ENCODE measurements at regions not wholly inside any gene's neighbourhood (a gene's known extent, or its start where the extent isn't known, plus 50 kb on each side); places are given as distances from the start of the nearest gene placed in this dataset.

DNA sequence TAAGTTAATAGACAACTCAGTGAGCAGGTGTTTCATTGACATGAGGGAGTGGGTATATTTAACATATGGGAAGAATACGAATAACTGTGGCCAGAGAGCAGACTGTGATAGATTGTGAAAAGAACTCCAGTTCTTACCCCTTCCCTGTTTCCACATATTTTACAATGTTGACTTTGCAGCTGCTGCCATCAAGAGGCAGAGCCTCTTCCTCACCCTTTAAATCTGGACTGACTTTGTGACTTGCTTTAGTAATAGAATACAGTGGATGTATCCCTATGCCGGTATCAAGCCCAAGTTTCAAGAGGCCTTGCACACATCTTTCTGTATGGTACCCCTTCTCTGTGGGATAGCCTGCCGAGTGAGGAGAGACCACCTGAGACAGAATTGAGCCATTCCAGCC lies 356.7 kb downstream of the ETNK1 start:
- DNase-seq: no peak
- Mint-ChIP-seq H3K4me3 (no peak overlapping the region), H3K4me1 (no peaks in the 10 kb centered on the region), H3K27me3 (no peaks in the 10 kb centered on the region), H3K27ac (peak overlapping the region in 1 of 2 donors; percentile 80), H3K9me3 (no peaks in the 10 kb centered on the region)
- no peak for ATAC-seq

DNA sequence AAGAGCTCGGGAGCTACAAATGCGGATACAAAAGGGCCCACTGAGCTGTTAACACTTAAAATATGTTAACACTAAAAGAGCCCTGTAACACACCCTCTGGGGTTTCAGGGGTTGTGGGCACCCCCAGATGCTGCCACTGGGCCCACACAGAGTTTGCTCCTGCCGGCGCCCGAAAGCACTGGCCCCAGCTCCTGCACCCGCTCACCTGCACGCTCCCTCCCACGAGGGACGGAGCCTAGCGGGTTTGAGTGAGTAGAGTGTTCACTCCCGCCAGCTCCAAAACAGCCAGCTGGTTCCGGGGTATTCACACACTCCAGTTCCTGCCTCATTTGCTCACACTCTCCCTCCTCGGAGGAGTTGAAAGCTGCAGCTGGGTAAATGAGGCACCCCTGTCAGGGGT lies 357.7 kb downstream of the ETNK1 start:
- DNase-seq: no peak

DNA sequence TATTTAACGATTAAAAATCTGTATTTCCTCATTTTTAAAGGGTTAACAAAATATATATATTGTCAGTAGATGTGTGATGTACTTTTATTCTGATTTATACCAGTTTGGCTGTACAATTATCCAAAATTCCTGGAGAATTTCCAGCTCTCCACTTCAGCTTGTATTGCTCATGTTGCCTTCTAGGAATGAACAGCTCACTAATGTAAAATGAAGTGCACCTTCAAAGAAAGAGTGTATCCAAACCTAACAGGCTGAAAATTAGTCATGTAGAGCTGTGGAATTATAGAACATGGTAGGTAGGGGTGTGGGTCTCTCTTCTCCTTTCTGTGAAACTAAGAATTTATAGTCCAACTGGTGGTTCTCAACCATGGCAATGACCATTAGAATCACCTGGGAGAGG lies 362.0 kb downstream of the ETNK1 start:
- Mint-ChIP-seq H3K27me3 (no peaks in the 10 kb centered on the region), H3K9me3 (peaks cover 0 to 9% of the 10 kb centered on the region in 2 donors), H3K4me3 (no peak overlapping the region), H3K4me1 (no peaks in the 10 kb centered on the region), H3K27ac (no peak overlapping the region)
- ATAC-seq (no peak), DNase-seq (no peak)

More for the DNA sequence above, 357.7 kb downstream of the ETNK1 start:
- Mint-ChIP-seq H3K4me1 (no peaks in the 10 kb centered on the region), H3K27me3 (no peaks in the 10 kb centered on the region), H3K9me3 (no peaks in the 10 kb centered on the region), H3K27ac (no peak overlapping the region), H3K4me3 (no peak overlapping the region)
- ATAC-seq: no peak

DNA sequence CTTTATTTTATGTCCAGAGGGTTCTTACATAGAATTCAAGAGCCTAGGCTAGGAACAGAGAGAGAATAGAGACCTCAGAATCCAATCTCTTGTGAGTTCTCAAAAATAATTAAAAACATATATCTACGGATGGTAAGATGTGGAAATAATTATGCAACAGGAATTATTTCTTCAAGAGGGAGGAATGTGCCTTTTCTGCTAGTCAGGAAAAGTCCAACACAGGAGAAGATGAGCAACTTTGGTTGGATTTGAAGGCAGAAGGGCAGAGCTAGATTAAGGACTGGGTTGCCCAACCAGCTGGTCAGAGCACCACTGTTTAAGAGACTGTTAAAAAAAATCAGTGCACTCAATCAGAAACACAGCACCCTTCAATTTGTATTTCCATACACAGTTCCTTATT lies 365.5 kb downstream of the ETNK1 start:
- ATAC-seq (no peak), DNase-seq (no peak)
- H3K27ac Mint-ChIP-seq: no peak overlapping the region
- H3K4me1 Mint-ChIP-seq: no peaks in the 10 kb centered on the region
- peaks cover 0 to 9% of the 10 kb centered on the region in 2 donors for H3K9me3 Mint-ChIP-seq
- no peaks in the 10 kb centered on the region for H3K27me3 Mint-ChIP-seq
- no peak overlapping the region for H3K4me3 Mint-ChIP-seq

DNA sequence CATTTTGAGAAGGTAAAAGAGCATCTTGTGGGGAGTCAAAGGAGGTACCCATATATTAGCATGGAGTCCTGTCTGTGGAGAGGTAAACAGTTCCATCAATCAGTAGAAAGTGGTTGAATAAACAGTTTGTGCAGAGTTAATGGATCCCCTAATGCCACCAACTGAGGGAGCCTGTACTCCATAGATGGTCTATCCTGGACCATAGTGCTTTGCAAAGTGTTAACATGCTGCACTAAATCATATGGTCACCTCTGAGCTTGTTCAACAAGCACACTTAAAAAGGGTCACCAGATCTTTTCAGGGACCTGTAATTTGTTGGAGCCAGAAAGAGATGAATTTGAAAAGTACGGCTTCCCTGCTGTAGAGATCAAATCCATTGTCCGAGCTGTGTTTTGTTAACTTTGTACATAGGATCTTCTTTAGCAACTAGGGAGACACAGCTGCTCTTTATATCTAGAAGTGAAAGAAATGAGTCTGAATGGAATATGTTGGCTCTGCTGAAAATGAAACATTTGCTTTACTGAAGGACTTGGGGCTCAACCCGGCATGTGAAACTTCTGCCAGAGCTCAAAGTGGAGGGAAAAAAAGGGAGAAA lies 366.4 kb downstream of the ETNK1 start:
- Mint-ChIP-seq H3K4me1 (no peaks in the 10 kb centered on the region), H3K27me3 (no peaks in the 10 kb centered on the region), H3K4me3 (no peak overlapping the region), H3K27ac (no peak overlapping the region), H3K9me3 (peaks cover 0 to 9% of the 10 kb centered on the region in 2 donors)
- DNase-seq (no peak), ATAC-seq (no peak)

DNA sequence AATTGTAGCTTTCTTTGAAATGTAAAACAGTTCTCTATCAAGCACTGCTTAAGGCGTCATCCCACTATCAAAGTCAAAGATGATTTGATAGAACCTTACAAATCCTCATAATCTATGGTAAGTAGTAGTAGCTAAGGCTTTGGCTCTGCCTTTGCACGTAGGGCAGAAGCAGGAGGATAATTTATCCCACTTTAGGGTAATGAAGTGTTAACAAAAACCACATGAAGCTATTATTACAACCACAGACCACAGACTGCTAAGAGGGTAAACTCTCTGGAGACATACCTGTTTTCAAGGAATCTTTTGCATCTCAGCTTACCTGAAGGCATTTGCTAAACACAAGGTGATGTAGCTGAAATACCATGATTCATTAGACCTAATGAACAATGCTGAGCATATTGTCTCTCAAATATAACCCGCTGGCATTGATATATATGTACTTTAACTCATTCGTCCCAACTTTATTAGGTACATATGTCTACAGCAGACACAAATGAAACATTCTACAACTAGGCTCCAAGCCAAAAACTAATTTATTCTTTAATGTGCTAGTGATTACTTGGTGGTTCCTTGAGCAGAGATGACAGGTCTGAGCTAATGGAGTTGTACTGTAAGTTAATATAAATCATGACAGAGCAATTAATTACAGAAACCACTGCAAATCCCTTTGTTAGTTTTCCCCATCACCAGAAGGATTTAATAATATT lies 368.8 kb downstream of the ETNK1 start:
- no peak overlapping the region for H3K4me3 Mint-ChIP-seq
- H3K4me1 Mint-ChIP-seq: no peaks in the 10 kb centered on the region
- DNase-seq (no peak), ATAC-seq (no peak)
- H3K9me3 Mint-ChIP-seq: no peaks in the 10 kb centered on the region
- no peaks in the 10 kb centered on the region for H3K27me3 Mint-ChIP-seq
- no peak overlapping the region for H3K27ac Mint-ChIP-seq

DNA sequence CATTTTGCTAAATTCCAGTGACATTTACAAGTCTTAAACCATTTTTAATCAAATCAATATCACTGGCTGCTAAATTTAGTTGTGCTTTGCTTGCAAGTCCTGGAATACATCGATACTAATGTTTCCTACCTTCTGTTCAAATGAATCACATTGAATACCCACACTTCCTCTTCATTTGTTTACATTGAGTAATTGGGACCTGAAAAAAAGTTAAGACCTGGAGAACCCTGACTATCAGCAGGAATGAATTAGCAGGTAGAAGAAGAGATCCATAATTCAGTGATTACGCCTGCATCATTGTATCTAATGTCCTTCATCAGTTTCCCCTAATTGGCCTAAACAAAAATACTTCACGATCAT lies 369.3 kb downstream of the ETNK1 start:
- no peak for ATAC-seq
- no peak overlapping the region for H3K27ac Mint-ChIP-seq
- no peaks in the 10 kb centered on the region for H3K9me3 Mint-ChIP-seq
- no peak overlapping the region for H3K4me3 Mint-ChIP-seq
- H3K4me1 Mint-ChIP-seq: no peaks in the 10 kb centered on the region
- no peak for DNase-seq
- no peaks in the 10 kb centered on the region for H3K27me3 Mint-ChIP-seq

DNA sequence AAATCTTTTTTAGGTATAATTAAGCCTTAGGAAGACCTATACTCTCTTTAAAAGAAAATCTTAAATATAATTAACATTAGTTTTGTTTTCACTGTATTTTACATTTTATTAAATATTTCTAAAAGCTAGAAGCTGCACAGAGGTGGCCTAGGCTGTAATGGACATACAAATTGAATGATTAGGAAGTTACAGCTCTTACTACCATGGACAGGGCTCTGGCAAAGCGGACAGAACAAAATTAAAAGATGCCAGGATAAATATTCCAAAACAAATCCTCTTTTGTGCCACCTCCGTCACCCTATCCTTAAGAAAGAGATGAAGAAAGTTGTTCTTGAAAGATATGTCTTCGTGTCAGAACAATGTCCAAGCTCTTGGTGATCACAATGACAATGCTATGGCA lies 376.5 kb downstream of the ETNK1 start:
- no peaks in the 10 kb centered on the region for H3K4me1 Mint-ChIP-seq
- no peaks in the 10 kb centered on the region for H3K9me3 Mint-ChIP-seq
- H3K27me3 Mint-ChIP-seq: no peaks in the 10 kb centered on the region
- DNase-seq: no peak
- no peak overlapping the region for H3K27ac Mint-ChIP-seq
- no peak for ATAC-seq
- H3K4me3 Mint-ChIP-seq: no peak overlapping the region

DNA sequence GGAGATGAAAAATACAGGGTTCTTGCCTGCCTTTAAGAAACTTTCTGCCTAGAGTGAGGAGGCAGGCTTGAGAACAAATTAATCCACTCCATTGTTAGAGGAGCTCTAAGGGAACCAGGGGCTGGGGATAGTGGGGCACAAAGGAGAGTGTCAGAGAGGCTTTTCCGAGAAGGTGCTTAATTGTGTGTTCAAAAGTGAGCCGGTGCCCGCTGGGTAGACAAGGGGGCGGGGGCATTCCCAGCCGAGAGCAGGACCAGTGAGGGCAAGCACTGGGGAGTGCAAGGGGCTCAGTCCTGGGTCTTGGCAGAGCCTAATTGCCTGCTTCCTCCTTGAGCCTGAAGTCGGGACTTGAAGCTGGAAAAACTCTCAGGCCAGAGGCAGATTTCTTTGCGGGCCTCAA lies 377.4 kb downstream of the ETNK1 start:
- no peaks in the 10 kb centered on the region for H3K9me3 Mint-ChIP-seq
- H3K4me1 Mint-ChIP-seq: no peaks in the 10 kb centered on the region
- no peak overlapping the region for H3K4me3 Mint-ChIP-seq
- H3K27me3 Mint-ChIP-seq: no peaks in the 10 kb centered on the region
- ATAC-seq: no peak
- no peak for DNase-seq
- H3K27ac Mint-ChIP-seq: no peak overlapping the region

DNA sequence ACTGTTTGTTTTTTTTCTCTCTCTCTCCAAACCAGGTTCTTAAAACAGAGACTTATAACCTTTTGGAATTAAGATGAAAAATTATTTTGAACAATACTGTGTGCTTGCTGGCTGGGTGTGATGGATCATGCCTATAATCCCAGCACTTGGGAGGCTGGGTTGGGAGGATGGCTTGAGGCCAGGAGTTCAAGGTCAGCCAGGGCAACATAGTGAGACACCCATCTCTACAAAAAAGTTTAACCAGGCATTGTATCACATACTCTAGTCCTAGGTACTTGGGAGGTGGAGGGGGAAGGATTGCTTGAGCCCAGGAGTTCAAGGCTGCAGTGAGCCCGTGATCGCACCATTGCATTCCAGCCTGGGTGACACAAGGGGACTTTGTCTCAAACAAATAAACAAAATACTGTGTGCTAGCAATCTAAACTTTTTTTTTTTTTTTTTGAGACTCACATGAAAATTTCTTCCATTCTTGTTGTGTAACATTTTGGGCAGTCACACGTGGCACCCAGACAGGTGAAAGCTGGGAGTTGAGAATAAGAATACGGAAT lies 379.6 kb downstream of the ETNK1 start:
- ATAC-seq (no peak), DNase-seq (no peak)
- H3K27ac Mint-ChIP-seq: no peak overlapping the region
- no peaks in the 10 kb centered on the region for H3K27me3 Mint-ChIP-seq
- no peaks in the 10 kb centered on the region for H3K9me3 Mint-ChIP-seq
- no peaks in the 10 kb centered on the region for H3K4me1 Mint-ChIP-seq
- no peak overlapping the region for H3K4me3 Mint-ChIP-seq

DNA sequence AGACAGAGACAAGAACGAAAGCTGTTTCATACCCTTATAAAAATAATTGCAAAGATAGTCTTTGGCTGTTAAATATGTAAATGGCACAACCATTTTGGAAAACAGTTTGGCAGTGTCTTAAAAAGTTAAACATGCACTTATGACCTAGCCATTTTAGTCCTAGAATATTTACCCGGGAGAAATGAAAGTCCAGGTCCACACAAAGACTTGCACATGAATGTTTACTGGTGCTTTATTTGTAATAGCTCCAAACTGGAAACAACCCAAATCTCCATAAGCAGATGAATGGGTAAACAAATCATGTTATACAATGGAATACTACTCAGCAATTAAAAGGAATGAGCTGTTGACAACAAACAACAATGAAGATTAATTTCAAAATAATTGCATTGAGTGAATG lies 380.4 kb downstream of the ETNK1 start:
- H3K9me3 Mint-ChIP-seq: no peaks in the 10 kb centered on the region
- H3K4me3 Mint-ChIP-seq: no peak overlapping the region
- H3K4me1 Mint-ChIP-seq: no peaks in the 10 kb centered on the region
- no peaks in the 10 kb centered on the region for H3K27me3 Mint-ChIP-seq
- DNase-seq (no peak), ATAC-seq (no peak)
- no peak overlapping the region for H3K27ac Mint-ChIP-seq

DNA sequence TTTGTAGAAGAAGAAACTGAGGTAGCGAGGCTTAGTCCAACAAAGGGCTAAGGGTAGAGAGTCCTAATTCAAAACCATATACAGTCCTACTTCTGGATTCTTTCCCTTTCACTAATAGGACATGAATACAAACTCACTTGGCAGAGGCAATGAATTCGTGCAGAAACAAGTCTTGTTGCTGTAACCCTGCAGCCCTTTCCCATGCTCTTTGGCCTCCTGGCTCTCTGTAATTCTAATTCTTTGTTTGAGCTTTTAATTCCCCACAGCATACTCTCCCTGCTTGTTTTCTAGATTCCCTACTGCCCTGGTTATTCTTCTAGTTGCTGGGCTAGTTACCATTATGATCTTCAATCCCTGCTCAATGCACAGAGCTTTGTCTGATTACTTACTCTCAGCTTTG lies 381.4 kb downstream of the ETNK1 start:
- no peak for ATAC-seq

DNA sequence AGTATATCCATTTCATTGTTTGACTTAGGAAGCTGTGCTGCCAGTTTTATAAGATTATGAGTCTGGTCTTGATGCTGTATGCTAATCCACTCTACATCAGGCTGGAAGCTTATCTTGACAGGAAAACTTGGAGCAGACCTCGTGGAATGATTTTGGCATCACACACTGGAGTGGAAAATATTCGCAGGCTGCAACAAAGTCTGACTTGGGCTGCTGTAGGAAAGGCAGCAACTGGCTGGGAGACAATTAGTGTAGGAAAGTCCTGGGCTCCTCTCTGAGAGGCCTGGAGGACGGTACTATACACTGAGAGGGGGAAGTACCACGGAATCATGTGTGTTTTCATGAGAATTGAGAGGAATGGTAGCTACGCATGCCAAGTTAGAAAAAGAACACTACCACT lies 383.7 kb downstream of the ETNK1 start:
- H3K27me3 Mint-ChIP-seq: no peaks in the 10 kb centered on the region
- no peaks in the 10 kb centered on the region for H3K4me1 Mint-ChIP-seq
- no peak overlapping the region for H3K4me3 Mint-ChIP-seq
- DNase-seq: no peak
- H3K27ac Mint-ChIP-seq: no peak overlapping the region
- ATAC-seq: no peak
- peaks cover 0 to 4% of the 10 kb centered on the region in 2 donors for H3K9me3 Mint-ChIP-seq

More for the DNA sequence above, 381.4 kb downstream of the ETNK1 start:
- Mint-ChIP-seq H3K4me3 (no peak overlapping the region), H3K4me1 (no peaks in the 10 kb centered on the region), H3K27me3 (no peaks in the 10 kb centered on the region), H3K27ac (no peak overlapping the region), H3K9me3 (no peaks in the 10 kb centered on the region)
- no peak for DNase-seq

DNA sequence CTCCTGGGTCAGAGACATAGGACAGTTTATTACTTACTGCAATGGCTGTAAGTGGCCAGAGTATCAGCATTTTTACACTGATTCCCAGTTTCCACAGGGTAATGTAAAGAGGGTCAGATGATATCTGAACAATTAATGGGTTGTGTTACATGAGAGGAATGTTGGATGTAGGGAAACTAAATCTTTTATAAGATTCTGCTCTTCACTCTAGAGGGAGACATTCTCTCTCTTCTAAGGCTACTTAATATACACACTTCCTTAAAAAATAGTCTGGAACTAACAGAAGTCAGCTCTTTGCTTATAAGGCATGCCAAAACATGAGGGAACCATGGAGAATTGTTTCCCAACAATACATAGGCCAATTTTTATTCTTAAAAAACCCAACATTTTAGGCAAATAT lies 389.8 kb downstream of the ETNK1 start:
- Mint-ChIP-seq H3K27me3 (no peaks in the 10 kb centered on the region), H3K27ac (no peak overlapping the region), H3K4me1 (no peaks in the 10 kb centered on the region), H3K9me3 (peaks cover 0 to 5% of the 10 kb centered on the region in 2 donors), H3K4me3 (no peak overlapping the region)
- ATAC-seq: no peak
- DNase-seq: no peak

DNA sequence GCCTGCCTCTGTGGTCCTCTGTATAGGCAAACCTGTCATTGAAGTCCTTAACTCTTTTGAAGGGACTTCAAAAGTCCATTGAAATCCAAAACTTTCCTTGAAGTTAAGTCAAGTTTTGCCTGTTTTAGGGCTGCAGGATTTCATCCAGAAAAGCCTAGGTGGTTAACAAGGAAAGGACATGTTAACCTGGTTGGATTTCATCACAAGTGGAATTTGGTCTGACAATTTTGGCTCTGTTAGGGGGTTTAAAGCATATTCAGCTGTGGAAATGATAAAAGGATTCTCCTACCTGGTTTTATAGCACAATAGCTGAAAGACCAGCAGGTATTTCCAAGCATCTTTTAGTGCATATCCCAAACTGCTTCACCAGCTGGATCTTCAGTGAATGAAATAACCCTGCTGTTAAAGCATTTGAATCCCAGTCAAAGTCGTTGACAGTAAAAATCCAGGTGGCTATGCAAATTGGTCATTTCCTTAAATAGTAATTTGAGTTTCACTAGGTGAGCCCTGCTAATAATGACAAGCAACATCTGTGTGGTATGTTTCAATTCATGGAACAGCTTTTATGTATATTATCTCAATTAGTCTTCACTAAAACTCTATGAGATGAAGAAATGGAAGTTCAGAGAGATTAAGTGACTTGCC lies 400.5 kb downstream of the ETNK1 start:
- Mint-ChIP-seq H3K4me3 (no peak overlapping the region), H3K4me1 (no peaks in the 10 kb centered on the region), H3K27ac (no peak overlapping the region), H3K27me3 (no peaks in the 10 kb centered on the region), H3K9me3 (peaks cover 0 to 20% of the 10 kb centered on the region in 2 donors)
- DNase-seq: no peak
- ATAC-seq: no peak

DNA sequence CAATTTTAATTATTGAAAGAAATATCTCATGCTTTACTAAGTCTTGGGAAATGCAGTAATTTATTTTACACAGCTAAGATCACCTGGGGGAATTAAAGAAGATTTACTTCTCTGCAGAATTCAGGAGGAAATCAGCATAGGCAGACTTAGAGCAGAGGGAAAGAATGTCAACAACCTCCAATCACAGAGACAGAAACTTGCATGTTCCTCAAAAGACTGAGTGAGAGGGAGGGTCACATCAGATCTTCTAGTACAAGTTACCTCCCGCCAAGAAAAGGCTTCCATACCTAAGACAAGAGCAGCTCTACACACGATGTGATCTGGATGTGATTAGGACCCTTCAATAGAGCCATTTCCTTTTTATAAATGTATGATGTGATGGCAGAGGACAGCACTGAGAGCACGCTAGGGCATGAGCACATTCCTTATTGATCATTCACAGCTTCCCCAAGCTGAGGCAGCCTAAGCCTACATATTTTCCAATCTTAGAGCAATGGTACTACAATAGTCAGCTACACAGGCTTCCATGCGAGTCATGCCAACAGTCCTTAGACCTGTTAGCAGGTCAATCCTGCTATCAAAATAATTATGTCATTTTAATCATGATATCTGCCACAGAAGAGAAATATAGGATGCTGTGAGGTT lies 403.3 kb downstream of the ETNK1 start:
- DNase-seq: no peak
- Mint-ChIP-seq H3K9me3 (no peaks in the 10 kb centered on the region), H3K4me3 (no peak overlapping the region), H3K27me3 (no peaks in the 10 kb centered on the region), H3K4me1 (no peaks in the 10 kb centered on the region), H3K27ac (no peak overlapping the region)
- ATAC-seq: no peak

Measured in stimulated activated naive CD8-positive, alpha-beta T cell treated with anti-CD3 and anti-CD28 coated beads, Interleukin-15, amount 100 ng/mL, for 72 hours (primary cell).